ENCODE measurements at regions not wholly inside any gene's neighbourhood (a gene's known extent, or its start where the extent isn't known, plus 50 kb on each side); places are given as distances from the start of the nearest gene placed in this dataset.

DNA sequence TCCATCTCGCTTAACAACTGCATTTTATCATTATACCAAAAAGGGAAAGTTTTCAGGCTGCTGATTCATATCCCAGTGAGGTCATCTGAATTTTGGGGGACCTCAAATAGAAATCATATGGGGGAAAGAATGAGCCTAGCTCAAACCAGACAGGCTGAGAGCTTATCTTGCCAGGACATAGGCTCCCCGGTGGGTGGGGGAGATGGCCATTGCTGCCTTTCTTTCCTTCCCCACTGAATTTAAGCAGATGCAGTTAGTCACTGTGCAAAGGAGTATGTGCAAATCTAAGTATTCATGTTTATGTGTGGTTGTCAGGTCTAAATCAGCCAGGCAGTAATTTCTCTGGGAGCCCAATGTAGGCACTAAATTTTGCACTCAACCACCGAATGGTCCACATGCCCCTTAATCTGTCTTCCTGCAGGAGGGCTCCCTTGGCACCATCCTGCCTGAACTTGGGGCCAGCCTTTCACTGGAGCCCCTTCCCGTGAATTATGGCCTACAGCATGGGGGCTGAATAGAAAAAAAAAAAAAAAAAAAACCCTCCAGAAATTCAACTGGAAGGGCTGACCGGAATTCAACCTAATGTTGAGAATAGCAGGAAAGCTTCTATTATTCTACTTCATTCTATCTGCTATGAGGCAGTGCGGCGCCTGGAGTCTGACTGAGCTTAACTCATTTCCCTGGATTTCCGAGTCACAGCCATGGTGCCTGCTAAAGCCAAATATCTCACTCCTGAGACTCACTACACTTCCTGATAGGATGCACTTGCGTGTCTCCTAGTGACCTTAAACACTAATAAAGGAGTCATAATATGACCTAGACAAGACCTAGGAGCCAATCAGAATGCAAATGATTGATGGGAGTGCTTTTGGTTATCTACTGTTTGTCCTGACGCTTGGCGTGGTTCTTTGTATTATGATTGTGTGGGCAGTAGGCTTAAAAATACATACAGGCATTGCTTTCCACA, 161.5 kb upstream of the HEY2 start:
- TF ChIP-seq, protein P1, sequence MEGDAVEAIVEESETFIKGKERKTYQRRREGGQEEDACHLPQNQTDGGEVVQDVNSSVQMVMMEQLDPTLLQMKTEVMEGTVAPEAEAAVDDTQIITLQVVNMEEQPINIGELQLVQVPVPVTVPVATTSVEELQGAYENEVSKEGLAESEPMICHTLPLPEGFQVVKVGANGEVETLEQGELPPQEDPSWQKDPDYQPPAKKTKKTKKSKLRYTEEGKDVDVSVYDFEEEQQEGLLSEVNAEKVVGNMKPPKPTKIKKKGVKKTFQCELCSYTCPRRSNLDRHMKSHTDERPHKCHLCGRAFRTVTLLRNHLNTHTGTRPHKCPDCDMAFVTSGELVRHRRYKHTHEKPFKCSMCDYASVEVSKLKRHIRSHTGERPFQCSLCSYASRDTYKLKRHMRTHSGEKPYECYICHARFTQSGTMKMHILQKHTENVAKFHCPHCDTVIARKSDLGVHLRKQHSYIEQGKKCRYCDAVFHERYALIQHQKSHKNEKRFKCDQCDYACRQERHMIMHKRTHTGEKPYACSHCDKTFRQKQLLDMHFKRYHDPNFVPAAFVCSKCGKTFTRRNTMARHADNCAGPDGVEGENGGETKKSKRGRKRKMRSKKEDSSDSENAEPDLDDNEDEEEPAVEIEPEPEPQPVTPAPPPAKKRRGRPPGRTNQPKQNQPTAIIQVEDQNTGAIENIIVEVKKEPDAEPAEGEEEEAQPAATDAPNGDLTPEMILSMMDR (conservative IDR thresholded peaks at IDR 0.05; ENCODE audit: low read length): no peak
- TF ChIP-seq EZH2phosphoT487 (IDR thresholded peaks at IDR 0.05; ENCODE audit: borderline replicate concordance): no peak

All from Loucy (cell line).